ENCODE measurements at regions not wholly inside any gene's neighbourhood (a gene's known extent, or its start where the extent isn't known, plus 50 kb on each side); places are given as distances from the start of the nearest gene placed in this dataset.

DNA sequence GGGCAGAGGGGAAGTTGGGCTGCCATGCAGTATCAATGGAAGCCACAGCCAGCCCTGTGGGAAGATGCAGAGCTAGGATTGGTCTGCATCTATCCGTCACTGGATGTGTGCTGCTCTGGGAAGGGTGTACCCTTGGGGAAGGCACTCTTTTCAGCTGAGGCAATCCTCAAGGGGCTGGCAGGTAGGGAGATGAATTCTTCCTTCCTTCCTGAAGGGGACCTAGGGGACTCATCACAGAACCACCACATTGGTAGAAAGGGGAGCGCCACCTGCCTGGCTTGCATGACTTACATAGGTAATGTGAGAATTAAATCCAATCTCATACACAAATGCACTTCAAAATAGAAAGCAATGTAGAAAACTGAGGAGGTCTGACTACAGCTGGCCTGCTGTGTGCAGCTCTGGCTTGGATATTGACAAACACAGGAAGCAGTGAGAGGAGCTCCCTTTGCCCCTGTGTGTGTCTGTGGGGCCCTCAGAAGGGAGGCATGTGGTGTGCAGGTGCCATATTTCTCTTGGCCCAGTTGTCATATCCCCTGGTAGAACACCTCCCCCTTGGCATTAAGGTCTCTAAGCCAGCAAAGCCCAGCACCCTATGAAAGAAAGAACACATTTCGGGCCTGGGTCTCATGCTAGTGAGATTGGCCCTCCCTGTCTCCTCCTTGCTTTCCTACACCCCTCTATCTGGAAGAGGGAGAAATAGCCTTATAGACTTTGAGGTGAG lies 260.3 kb upstream of the MOCS1 start:
- TF ChIP-seq, protein P1, sequence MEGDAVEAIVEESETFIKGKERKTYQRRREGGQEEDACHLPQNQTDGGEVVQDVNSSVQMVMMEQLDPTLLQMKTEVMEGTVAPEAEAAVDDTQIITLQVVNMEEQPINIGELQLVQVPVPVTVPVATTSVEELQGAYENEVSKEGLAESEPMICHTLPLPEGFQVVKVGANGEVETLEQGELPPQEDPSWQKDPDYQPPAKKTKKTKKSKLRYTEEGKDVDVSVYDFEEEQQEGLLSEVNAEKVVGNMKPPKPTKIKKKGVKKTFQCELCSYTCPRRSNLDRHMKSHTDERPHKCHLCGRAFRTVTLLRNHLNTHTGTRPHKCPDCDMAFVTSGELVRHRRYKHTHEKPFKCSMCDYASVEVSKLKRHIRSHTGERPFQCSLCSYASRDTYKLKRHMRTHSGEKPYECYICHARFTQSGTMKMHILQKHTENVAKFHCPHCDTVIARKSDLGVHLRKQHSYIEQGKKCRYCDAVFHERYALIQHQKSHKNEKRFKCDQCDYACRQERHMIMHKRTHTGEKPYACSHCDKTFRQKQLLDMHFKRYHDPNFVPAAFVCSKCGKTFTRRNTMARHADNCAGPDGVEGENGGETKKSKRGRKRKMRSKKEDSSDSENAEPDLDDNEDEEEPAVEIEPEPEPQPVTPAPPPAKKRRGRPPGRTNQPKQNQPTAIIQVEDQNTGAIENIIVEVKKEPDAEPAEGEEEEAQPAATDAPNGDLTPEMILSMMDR (IDR thresholded peaks at IDR 0.05), result no peak
- TF ChIP-seq POLR2A (IDR thresholded peaks at IDR 0.05) (no peak), EP300 (IDR thresholded peaks at IDR 0.05) (no peak)
